GM19035 (cell line): ENCODE measurements at regions not wholly inside any gene's neighbourhood (a gene's known extent, or its start where the extent isn't known, plus 50 kb on each side); places are given as distances from the start of the nearest gene placed in this dataset.
"Not testable (repeated sequence)": the region's sequence is repeated elsewhere in the genome, so short reads cannot be mapped to it uniquely, and the experiment has no call there.

Experiments used
- ATAC-seq: cut with Tn5 transposase; IDR thresholded peaks from one replicate; pipeline ENCODE4 v1.9.1; 2021; ENCODE audit not compliant: unreplicated experiment

- ATAC-seq: no peak
These were observed 112.3 kb upstream of the SOX21 start for GRCh38 chr13:94824601-94825000.

- ATAC-seq: no peak
These were observed 110.0 kb upstream of the SOX21 start for GRCh38 chr13:94822356-94822755.

GRCh38 chr13:94816256-94816655, 103.9 kb upstream of the SOX21 start:
- no peak for ATAC-seq

GRCh38 chr13:94813920-94814475, 101.7 kb upstream of the SOX21 start:
- ATAC-seq: peak; percentile 85

GRCh38 chr13:94811753-94812152, 99.4 kb upstream of the SOX21 start:
- ATAC-seq: no peak

- no peak for ATAC-seq
These were observed 88.1 kb upstream of the SOX21 start for GRCh38 chr13:94800423-94800822.

- ATAC-seq: no peak
These were observed 87.0 kb upstream of the SOX21 start for GRCh38 chr13:94799299-94799698.

GRCh38 chr13:94798738-94799137, 86.4 kb upstream of the SOX21 start:
- ATAC-seq: no peak

- no peak for ATAC-seq
These were observed 82.9 kb upstream of the SOX21 start for GRCh38 chr13:94795292-94795691.

- not testable (repeated sequence) for ATAC-seq
These were observed 73.9 kb upstream of the SOX21 start for GRCh38 chr13:94786246-94786645.

GRCh38 chr13:94784066-94784465, 71.7 kb upstream of the SOX21 start:
- ATAC-seq: no peak

GRCh38 chr13:94783489-94783888, 71.1 kb upstream of the SOX21 start:
- no peak for ATAC-seq

GRCh38 chr13:94780421-94780820, 68.1 kb upstream of the SOX21 start:
- ATAC-seq: no peak

GRCh38 chr13:94778986-94779385, 66.6 kb upstream of the SOX21 start:
- no peak for ATAC-seq

GRCh38 chr13:94778585-94778984, 66.2 kb upstream of the SOX21 start:
- ATAC-seq: no peak

GRCh38 chr13:94776956-94777355, 64.6 kb upstream of the SOX21 start:
- no peak for ATAC-seq

- no peak for ATAC-seq
These were observed 64.0 kb upstream of the SOX21 start for GRCh38 chr13:94776300-94776699.

GRCh38 chr13:94765814-94766213, 53.5 kb upstream of the SOX21 start:
- ATAC-seq: no peak

GRCh38 chr13:94764576-94765321, 52.4 kb upstream of the SOX21 start:
- ATAC-seq: no peak
